Upper lobe of right lung (tissue), 1 donor: ENCODE measurements at regions not wholly inside any gene's neighbourhood (a gene's known extent, or its start where the extent isn't known, plus 50 kb on each side); places are given as distances from the start of the nearest gene placed in this dataset.

ENCODE experiments used
- ATAC-seq: fragments of 200-7000 bp; cut with Tn5 transposase; one replicate; pipeline ENCODE4 v1.9.1; 2020; ENCODE audit warnings: mild to moderate bottlenecking, moderate library complexity
- DNase-seq: peaks from one replicate; pipeline ENCODE4 v3.0.0-alpha.2; 2020
- H3K27ac ChIP-seq: fragments of 200-600 bp; one replicate; pipeline ENCODE4 v1.8.0; 2022
- H3K27me3 ChIP-seq: fragments of 200-600 bp; one replicate; pipeline ENCODE4 v1.8.0; 2022; ENCODE audit warnings: mild to moderate bottlenecking
- H3K36me3 ChIP-seq: fragments of 200-600 bp; one replicate; pipeline ENCODE4 v1.8.0; 2022
- H3K4me1 ChIP-seq: fragments of 200-600 bp; one replicate; pipeline ENCODE4 v1.8.0; 2022
- H3K4me3 ChIP-seq: fragments of 200-600 bp; one replicate; pipeline ENCODE4 v1.8.0; 2022; ENCODE audit warnings: mild to moderate bottlenecking
- H3K9me3 ChIP-seq: fragments of 200-600 bp; one replicate; pipeline ENCODE4 v1.8.0; 2022
- intact Hi-C: fragments of 100-400 bp; cut with DNase I; formaldehyde crosslinking; loops from one replicate; pipeline ENCODE4 v1.11.0; 2022
- TF ChIP-seq, protein P1 (sequence below): fragments of 200-600 bp; IDR thresholded peaks from one replicate; pipeline ENCODE4 v1.8.0; 2022; ENCODE audit warnings: antibody characterized with exemption
- donor health status: DM: no; HTN: yes; CAD: no; lungs with severe emphysema.

- Histone ChIP-seq H3K27ac (no peak overlapping the region), H3K27me3 (no peaks in the 10 kb centered on the region), H3K9me3 (no peaks in the 10 kb centered on the region), H3K36me3 (no peaks in the 10 kb centered on the region), H3K4me1 (no peaks in the 10 kb centered on the region), H3K4me3 (no peak overlapping the region)
- intact Hi-C loops = no loop called here
- DNase-seq = no peak
- TF ChIP-seq, protein P1, sequence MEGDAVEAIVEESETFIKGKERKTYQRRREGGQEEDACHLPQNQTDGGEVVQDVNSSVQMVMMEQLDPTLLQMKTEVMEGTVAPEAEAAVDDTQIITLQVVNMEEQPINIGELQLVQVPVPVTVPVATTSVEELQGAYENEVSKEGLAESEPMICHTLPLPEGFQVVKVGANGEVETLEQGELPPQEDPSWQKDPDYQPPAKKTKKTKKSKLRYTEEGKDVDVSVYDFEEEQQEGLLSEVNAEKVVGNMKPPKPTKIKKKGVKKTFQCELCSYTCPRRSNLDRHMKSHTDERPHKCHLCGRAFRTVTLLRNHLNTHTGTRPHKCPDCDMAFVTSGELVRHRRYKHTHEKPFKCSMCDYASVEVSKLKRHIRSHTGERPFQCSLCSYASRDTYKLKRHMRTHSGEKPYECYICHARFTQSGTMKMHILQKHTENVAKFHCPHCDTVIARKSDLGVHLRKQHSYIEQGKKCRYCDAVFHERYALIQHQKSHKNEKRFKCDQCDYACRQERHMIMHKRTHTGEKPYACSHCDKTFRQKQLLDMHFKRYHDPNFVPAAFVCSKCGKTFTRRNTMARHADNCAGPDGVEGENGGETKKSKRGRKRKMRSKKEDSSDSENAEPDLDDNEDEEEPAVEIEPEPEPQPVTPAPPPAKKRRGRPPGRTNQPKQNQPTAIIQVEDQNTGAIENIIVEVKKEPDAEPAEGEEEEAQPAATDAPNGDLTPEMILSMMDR = no peak
- ATAC-seq = no peak
Observed at GRCh38 chrX:114363346-114363745, 220.5 kb upstream of the HTR2C start.

DNA sequence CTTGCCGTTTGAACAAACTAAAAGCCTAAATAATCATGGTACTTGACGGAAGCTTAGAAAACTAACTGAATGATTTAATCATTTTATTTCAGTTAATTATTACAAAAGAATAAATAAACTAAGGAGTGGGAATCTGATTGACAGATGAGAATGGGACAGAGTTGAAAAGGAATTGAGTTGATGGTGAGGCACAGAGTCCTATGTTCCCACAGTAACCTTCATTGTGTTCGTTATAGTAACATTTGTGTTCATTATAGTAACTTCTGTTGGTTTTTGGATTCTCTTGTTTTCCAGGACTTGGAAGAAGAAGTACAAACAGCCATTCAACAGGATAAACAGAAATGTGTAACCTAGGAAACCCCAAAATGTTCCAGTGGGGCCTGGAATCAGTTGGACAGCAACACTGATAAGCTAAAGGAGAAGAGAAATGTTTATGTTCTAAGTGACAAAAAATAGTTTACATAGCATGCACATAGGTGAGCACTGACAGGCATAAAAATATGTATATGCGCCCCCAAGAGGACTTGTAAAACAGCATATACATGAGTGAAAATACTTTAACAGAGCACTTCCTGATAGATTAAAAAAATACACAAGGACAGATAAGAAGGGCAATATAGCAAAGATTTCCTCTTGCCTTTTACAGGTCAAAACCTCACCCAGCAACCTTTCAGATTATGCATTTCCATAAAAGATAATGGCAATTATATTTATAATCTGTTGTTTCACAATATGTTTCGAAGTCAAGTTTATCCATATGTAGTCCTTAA lies 218.6 kb upstream of the HTR2C start:
- Histone ChIP-seq H3K36me3 (no peaks in the 10 kb centered on the region), H3K9me3 (no peaks in the 10 kb centered on the region), H3K27ac (no peak overlapping the region), H3K27me3 (no peaks in the 10 kb centered on the region), H3K4me1 (no peaks in the 10 kb centered on the region), H3K4me3 (no peak overlapping the region)
- TF ChIP-seq, protein P1 = no peak
- no peak for ATAC-seq
- no peak for DNase-seq
- intact Hi-C loops = no loop called here

- Histone ChIP-seq H3K36me3 (no peaks in the 10 kb centered on the region), H3K27me3 (no peaks in the 10 kb centered on the region), H3K27ac (no peak overlapping the region), H3K4me1 (no peaks in the 10 kb centered on the region), H3K9me3 (no peaks in the 10 kb centered on the region), H3K4me3 (no peak overlapping the region)
- DNase-seq (no peak), ATAC-seq (no peak)
- TF ChIP-seq, protein P1 = no peak
- intact Hi-C loops = no loop called here
Observed at GRCh38 chrX:114372937-114373336, 210.9 kb upstream of the HTR2C start.

- intact Hi-C loops = no loop called here
Observed at GRCh38 chrX:114390251-114390796, 193.6 kb upstream of the HTR2C start.

More at GRCh38 chrX:114390251-114390796, 193.6 kb upstream of the HTR2C start:
- no peak overlapping the region for H3K4me3 ChIP-seq
- no peaks in the 10 kb centered on the region for H3K36me3 ChIP-seq
- TF ChIP-seq, protein P1 = no peak
- H3K9me3 ChIP-seq = no peaks in the 10 kb centered on the region
- DNase-seq = no peak
- H3K4me1 ChIP-seq = no peaks in the 10 kb centered on the region
- no peaks in the 10 kb centered on the region for H3K27me3 ChIP-seq
- H3K27ac ChIP-seq = no peak overlapping the region
- no peak for ATAC-seq
